Mesenchymal stem cell (in vitro differentiated cells and primary cell): ENCODE measurements at regions not wholly inside any gene's neighbourhood (a gene's known extent, or its start where the extent isn't known, plus 50 kb on each side); places are given as distances from the start of the nearest gene placed in this dataset.

ENCODE experiments used
- DNase-seq: peaks from one replicate; pipeline ENCODE4 v3.0.0-alpha.2; 2013
- H2AFZ ChIP-seq: one replicate; pipeline ENCODE4 v1.6.1; 2013; ENCODE audit warnings: low read depth, mild to moderate bottlenecking, control low read depth, inconsistent platforms, low read length, moderate library complexity
- H2AK5ac ChIP-seq: 2 replicates; pipeline ENCODE4 v1.6.1; 2013; ENCODE audit warnings: low read length, moderate library complexity, mild to moderate bottlenecking, inconsistent platforms; ENCODE audit not compliant: severe bottlenecking
- H2BK120ac ChIP-seq: one replicate; pipeline ENCODE4 v1.6.1; 2013; ENCODE audit warnings: low read depth, mild to moderate bottlenecking, inconsistent platforms, low read length, moderate library complexity
- H2BK12ac ChIP-seq, 2 experiments: one replicate each; pipeline ENCODE4 v1.6.1; 2013; ENCODE audit warnings: inconsistent platforms in 2 of 2, low read length in 2 of 2, mild to moderate bottlenecking in 2 of 2, moderate library complexity in 2 of 2, control low read depth in 1 of 2
- H2BK15ac ChIP-seq: one replicate; pipeline ENCODE4 v1.6.1; 2013; ENCODE audit warnings: mild to moderate bottlenecking, low read depth, inconsistent platforms; ENCODE audit not compliant: poor library complexity, severe bottlenecking
- H2BK5ac ChIP-seq: 2 replicates; pipeline ENCODE4 v1.6.1; 2013; ENCODE audit warnings: low read depth, mild to moderate bottlenecking, low read length, control low read depth, inconsistent platforms; ENCODE audit not compliant: poor library complexity, severe bottlenecking
- H3K14ac ChIP-seq, 2 experiments: one replicate each; pipeline ENCODE4 v1.6.1; 2013; ENCODE audit warnings: inconsistent platforms in 2 of 2, low read length in 2 of 2, control low read depth in 1 of 2, mild to moderate bottlenecking in 1 of 2, moderate library complexity in 1 of 2
- H3K18ac ChIP-seq, 2 experiments: one replicate each; pipeline ENCODE4 v1.6.1; 2013; ENCODE audit warnings: inconsistent platforms in 2 of 2, low read length in 2 of 2, control low read depth in 1 of 2, low read depth in 1 of 2, mild to moderate bottlenecking in 1 of 2
- H3K23ac ChIP-seq, 2 experiments: one replicate each; pipeline ENCODE4 v1.6.1; 2013; ENCODE audit warnings: inconsistent platforms in 2 of 2, low read length in 2 of 2, mild to moderate bottlenecking in 2 of 2, moderate library complexity in 2 of 2, control low read depth in 1 of 2
- H3K27ac ChIP-seq: 2 replicates; pipeline ENCODE4 v1.5.1; 2013; ENCODE audit warnings: mild to moderate bottlenecking, moderate library complexity, low read length, control low read depth, inconsistent platforms; ENCODE audit not compliant: poor library complexity, severe bottlenecking
- H3K27me3 ChIP-seq, 2 experiments: 2 replicates each; pipeline versions ENCODE4 v1.6.1 to v1.7.0; 2013; ENCODE audit warnings: low read length in 2 of 2, mild to moderate bottlenecking in 2 of 2, moderate library complexity in 2 of 2, control low read depth in 1 of 2, inconsistent platforms in 1 of 2; ENCODE audit not compliant: control insufficient read depth in 1 of 2, insufficient read depth in 1 of 2
- H3K36me3 ChIP-seq, 2 experiments: 2 replicates each; pipeline versions ENCODE4 v1.6.1 to v1.7.0; 2013; ENCODE audit warnings: low read length in 2 of 2, control low read depth in 1 of 2, inconsistent platforms in 1 of 2, low read depth in 1 of 2, mild to moderate bottlenecking in 1 of 2; ENCODE audit not compliant: insufficient read depth in 2 of 2, control insufficient read depth in 1 of 2
- H3K4ac ChIP-seq, 2 experiments: one replicate each; pipeline ENCODE4 v1.6.1; 2013; ENCODE audit warnings: inconsistent platforms in 2 of 2, low read length in 2 of 2, mild to moderate bottlenecking in 2 of 2, moderate library complexity in 2 of 2, control low read depth in 1 of 2, low read depth in 1 of 2
- H3K4me1 ChIP-seq: 2 replicates; pipeline ENCODE4 v1.6.1; 2013; ENCODE audit warnings: low read depth, low read length, control low read depth; ENCODE audit not compliant: control insufficient read depth, insufficient read depth
- H3K4me2 ChIP-seq: 2 replicates; pipeline ENCODE4 v1.6.1; 2013; ENCODE audit warnings: low read length, mild to moderate bottlenecking, inconsistent platforms; ENCODE audit not compliant: poor library complexity, severe bottlenecking
- H3K4me3 ChIP-seq, 2 experiments: 2 replicates each; pipeline versions ENCODE4 v1.5.1 to v1.7.0; 2013; ENCODE audit warnings: low read length in 2 of 2, mild to moderate bottlenecking in 2 of 2, control low read depth in 1 of 2, low read depth in 1 of 2; ENCODE audit not compliant: insufficient read depth in 1 of 2
- H3K79me1 ChIP-seq: replicated peaks from 2 replicates; pipeline ENCODE4 v1.6.1; 2013; ENCODE audit warnings: mild to moderate bottlenecking, control low read depth, low read length, inconsistent platforms; ENCODE audit not compliant: poor library complexity, severe bottlenecking
- H3K9ac ChIP-seq: 2 replicates; pipeline ENCODE4 v1.7.0; 2013; ENCODE audit warnings: mild to moderate bottlenecking, low read length, moderate library complexity
- H3K9me3 ChIP-seq: 2 replicates; pipeline ENCODE4 v1.7.0; 2013; ENCODE audit warnings: mild to moderate bottlenecking, low read length; ENCODE audit not compliant: control insufficient read depth
- H4K8ac ChIP-seq: one replicate; pipeline ENCODE4 v1.6.1; 2013; ENCODE audit warnings: inconsistent platforms, mild to moderate bottlenecking, low read length, moderate library complexity
- H4K91ac ChIP-seq: one replicate; pipeline ENCODE4 v1.6.1; 2013; ENCODE audit warnings: mild to moderate bottlenecking, low read length, inconsistent platforms
- WGBS: methylation state at CpG from one replicate; pipeline ENCODE4 v1.1.7; 2013; ENCODE audit warnings: mixed read lengths; 5-methylcytosine and 5-hydroxymethylcytosine counted together

DNA sequence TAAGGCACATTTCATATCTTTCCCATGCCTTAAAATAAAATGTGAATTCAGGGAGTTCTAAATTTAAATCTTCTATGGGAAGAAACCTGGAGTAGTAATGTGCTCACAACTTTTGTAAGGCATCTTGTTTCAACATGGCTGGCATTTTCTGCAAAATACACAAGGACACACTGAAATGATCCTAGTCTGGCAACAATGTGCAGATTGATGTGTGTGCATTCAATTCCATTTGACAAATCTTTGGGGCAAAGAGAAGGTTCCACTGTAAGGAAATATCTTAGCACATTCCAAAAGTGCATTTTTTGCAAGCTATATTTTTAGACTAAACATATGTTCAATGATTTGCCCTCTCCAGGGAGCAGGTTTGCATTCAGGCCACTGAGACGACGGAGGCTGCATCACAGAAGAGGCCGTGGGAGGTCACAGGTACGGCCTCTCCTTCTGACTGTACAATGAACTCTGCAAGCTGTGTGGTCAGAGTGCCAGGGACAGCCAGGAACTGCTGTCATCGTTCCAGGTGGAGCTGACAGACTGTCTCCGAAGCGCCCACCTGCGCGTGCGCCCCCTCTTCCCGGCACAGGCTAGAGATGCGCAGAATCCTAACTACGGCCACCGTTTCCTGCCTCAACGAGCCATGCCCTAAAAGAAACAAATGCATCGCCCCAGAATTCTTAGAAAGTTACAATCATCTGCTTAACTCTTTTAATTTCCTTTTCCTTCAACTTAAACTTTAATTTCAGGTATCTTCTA is 149.2 kb upstream of the POU3F3 start:
- Histone ChIP-seq H3K36me3 (no peaks in the 10 kb centered on the region), H3K9ac (no peak overlapping the region), H3K18ac (no peak overlapping the region), H2BK15ac (no peak overlapping the region), H4K8ac (no peak overlapping the region), H2AK5ac (no peak overlapping the region), H2BK12ac (no peak overlapping the region), H2AFZ (no peak overlapping the region), H3K27ac (no peak overlapping the region), H4K91ac (no peak overlapping the region), H2BK5ac (no peak overlapping the region), H3K4me1 (peaks cover 1% of the 10 kb centered on the region), H3K4ac (no peak overlapping the region), H3K27me3 (peaks cover 0 to 17% of the 10 kb centered on the region in 2 experiments), H3K4me3 (no peak overlapping the region), H3K14ac (no peak overlapping the region), H3K4me2 (no peak overlapping the region), H3K9me3 (no peaks in the 10 kb centered on the region), H3K79me1 (no peaks in the 10 kb centered on the region), H2BK120ac (no peak overlapping the region), H3K23ac (no peak overlapping the region)
- 90% methylated on average over 16 of the region's 16 CpGs for whole genome bisulfite sequencing
- DNase-seq: no peak

DNA sequence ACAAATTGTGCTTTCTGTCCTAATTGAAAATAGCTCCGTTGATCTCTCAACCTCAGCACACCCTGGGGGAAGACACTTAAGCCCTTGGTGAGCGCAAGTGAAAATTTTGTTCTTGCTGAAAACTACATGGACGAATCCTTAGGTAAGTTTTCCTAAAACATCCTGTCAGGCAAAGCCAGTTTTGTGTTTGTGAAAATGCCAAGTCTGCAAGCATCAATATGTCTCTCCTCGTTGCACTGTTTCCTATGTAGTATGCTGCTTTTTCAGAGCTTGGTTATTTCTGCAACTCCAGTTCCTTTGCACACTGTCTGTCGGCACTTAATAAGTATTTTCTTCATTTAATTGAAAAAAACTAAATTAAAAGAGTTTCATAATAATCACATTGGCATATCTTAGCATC is 146.9 kb upstream of the POU3F3 start:
- Histone ChIP-seq H3K4ac (no peak overlapping the region), H3K27ac (no peak overlapping the region), H3K9ac (no peak overlapping the region), H3K4me1 (no peaks in the 10 kb centered on the region), H2AFZ (no peak overlapping the region), H2BK120ac (no peak overlapping the region), H3K4me2 (no peak overlapping the region), H3K23ac (no peak overlapping the region), H3K4me3 (no peak overlapping the region), H3K9me3 (no peaks in the 10 kb centered on the region), H2AK5ac (no peak overlapping the region), H3K27me3 (peaks cover 0 to 6% of the 10 kb centered on the region in 2 experiments), H2BK12ac (no peak overlapping the region), H3K14ac (no peak overlapping the region), H2BK5ac (no peak overlapping the region), H4K8ac (no peak overlapping the region), H2BK15ac (no peak overlapping the region), H3K18ac (no peak overlapping the region), H4K91ac (no peak overlapping the region), H3K79me1 (no peaks in the 10 kb centered on the region), H3K36me3 (no peaks in the 10 kb centered on the region)
- DNase-seq: no peak
- 61% methylated on average over 3 of the region's 5 CpGs for WGBS

DNA sequence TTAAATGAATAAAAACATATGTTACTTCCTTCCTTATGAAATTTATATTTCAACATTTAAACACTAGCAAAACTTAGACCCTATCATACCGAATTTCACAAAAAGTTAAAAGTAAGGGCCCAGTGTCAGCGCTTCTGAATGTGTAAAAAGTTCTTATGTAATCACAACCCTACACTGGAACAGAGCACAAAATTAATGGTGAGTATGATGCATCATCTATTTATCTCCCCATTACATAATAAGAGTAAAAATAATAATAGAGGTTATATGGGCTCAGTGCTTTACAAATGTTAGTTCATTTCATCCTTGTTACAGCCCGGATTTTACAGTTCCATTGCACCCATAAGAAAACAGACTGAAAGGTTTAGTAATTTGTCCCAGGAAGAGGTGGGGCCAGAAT is 144.9 kb upstream of the POU3F3 start:
- H2AK5ac ChIP-seq: no peak overlapping the region
- no peak overlapping the region for H2BK5ac ChIP-seq
- no peaks in the 10 kb centered on the region for H3K9me3 ChIP-seq
- H3K4me2 ChIP-seq: no peak overlapping the region
- no peak overlapping the region for H2AFZ ChIP-seq
- H3K18ac ChIP-seq: no peak overlapping the region
- WGBS: 78% methylated on average over 2 of the region's 3 CpGs
- no peak overlapping the region for H3K4ac ChIP-seq
- H4K91ac ChIP-seq: no peak overlapping the region
- H4K8ac ChIP-seq: no peak overlapping the region
- no peaks in the 10 kb centered on the region for H3K4me1 ChIP-seq
- no peak overlapping the region for H2BK15ac ChIP-seq
- no peaks in the 10 kb centered on the region for H3K79me1 ChIP-seq
- DNase-seq: no peak
- no peaks in the 10 kb centered on the region for H3K27me3 ChIP-seq
- H3K9ac ChIP-seq: no peak overlapping the region
- no peaks in the 10 kb centered on the region for H3K36me3 ChIP-seq
- no peak overlapping the region for H3K4me3 ChIP-seq
- no peak overlapping the region for H2BK120ac ChIP-seq
- H3K14ac ChIP-seq: no peak overlapping the region
- H2BK12ac ChIP-seq: no peak overlapping the region
- H3K27ac ChIP-seq: no peak overlapping the region
- no peak overlapping the region for H3K23ac ChIP-seq

DNA sequence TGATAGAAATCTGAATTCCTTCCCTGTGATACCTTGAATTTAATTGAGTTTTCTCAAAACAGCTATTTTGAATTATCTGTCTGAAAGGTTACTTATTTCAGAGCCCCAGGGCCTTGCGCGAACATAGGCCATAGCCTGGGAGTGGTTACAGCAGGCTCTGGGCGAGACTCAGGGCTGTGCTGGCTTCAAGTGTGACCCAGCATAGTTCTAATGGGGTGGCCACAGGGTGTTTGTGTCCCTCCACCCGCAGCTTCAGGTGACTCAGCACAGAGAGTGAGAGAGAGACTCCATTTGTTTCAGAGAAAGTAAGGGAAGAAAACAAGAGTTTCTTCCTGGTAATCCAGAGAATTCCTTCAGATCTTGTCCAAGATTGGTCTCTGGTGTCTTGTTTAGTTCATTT is 137.9 kb upstream of the POU3F3 start:
- DNase-seq: no peak
- H3K4me1 ChIP-seq: no peaks in the 10 kb centered on the region
- no peak overlapping the region for H2AK5ac ChIP-seq
- H2BK5ac ChIP-seq: no peak overlapping the region
- no peak overlapping the region for H3K9ac ChIP-seq
- H3K18ac ChIP-seq: no peak overlapping the region
- no peaks in the 10 kb centered on the region for H3K27me3 ChIP-seq
- no peak overlapping the region for H3K14ac ChIP-seq
- no peaks in the 10 kb centered on the region for H3K79me1 ChIP-seq
- no peak overlapping the region for H2BK120ac ChIP-seq
- no peak overlapping the region for H4K8ac ChIP-seq
- H2BK12ac ChIP-seq: no peak overlapping the region
- H3K9me3 ChIP-seq: no peaks in the 10 kb centered on the region
- no peak overlapping the region for H3K4ac ChIP-seq
- no peak overlapping the region for H3K4me3 ChIP-seq
- no peak overlapping the region for H2AFZ ChIP-seq
- no peak overlapping the region for H2BK15ac ChIP-seq
- H4K91ac ChIP-seq: no peak overlapping the region
- 72% methylated on average over 4 of the region's 4 CpGs for WGBS
- no peak overlapping the region for H3K4me2 ChIP-seq
- no peak overlapping the region for H3K23ac ChIP-seq
- no peaks in the 10 kb centered on the region for H3K36me3 ChIP-seq
- H3K27ac ChIP-seq: no peak overlapping the region
